T-helper 9 cell (primary cell): ENCODE measurements at regions not wholly inside any gene's neighbourhood (a gene's known extent, or its start where the extent isn't known, plus 50 kb on each side); places are given as distances from the start of the nearest gene placed in this dataset.

Experiments used
- DNase-seq: peaks from one replicate; pipeline ENCODE4 v3.0.0-alpha.2; 2020

- DNase-seq: no peak
Observed at GRCh38 chr11:70914496-70914895, 337.9 kb downstream of the SHANK2 start.

DNA sequence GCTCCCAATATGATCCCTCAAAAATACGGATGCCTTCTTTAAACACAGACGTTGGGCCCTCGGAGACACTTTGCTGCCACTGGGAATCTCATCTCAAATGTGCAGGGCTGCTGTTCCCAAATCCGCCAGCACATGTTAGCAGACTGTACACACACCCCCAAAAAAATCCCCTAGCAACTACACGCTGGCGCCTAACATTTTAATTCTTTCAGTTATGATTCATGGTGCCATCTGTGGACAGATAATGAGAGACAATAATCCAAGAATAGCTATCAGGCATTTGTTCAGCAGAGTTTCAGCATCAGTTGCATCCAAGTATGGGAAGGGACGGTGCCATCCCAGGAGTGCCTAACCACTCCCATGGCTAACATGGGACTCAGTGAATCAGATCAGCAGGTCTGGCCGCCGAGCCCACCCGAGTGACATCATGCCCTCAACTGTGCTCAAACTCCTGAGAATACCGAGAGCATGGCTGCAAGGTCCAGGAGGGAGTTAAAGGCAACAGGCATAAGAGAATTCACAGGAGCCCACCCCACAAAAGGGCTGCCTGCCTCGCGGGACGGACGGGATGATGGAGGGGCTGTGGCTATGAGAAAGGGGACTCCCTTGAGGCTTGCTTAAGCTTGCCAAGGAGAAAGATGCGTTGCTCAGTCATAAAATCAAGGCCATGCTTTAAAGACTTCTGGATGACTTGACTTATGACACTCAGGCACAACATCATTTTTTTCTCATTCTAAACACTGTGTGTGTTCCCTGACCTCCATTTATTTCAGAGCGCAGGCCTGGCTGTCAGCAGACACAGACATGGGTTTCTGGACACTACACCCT, 337.0 kb downstream of the SHANK2 start:
- DNase-seq: no peak

DNA sequence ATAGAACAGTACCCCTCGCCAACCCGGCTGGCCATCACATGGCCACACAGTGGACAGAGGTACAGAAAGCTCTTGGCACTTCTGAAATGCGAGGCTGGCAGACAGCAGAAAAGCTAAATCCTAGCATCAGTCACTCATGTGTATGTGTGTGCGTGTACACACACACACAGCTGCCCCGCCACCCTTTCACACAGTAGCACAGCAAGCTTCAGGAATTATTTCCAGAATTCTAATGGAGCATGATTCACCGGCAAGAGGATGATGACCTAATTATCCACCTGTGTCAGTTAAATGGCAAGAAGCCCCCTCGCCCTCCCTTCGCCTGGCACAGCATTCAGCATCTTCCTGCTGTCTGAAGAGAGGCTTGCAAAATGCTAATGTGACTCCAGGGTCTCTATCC, 336.0 kb downstream of the SHANK2 start:
- no peak for DNase-seq

GRCh38 chr11:70918242-70918641, 334.1 kb downstream of the SHANK2 start:
- DNase-seq: no peak

GRCh38 chr11:70921804-70922203, 330.6 kb downstream of the SHANK2 start:
- no peak for DNase-seq

DNA sequence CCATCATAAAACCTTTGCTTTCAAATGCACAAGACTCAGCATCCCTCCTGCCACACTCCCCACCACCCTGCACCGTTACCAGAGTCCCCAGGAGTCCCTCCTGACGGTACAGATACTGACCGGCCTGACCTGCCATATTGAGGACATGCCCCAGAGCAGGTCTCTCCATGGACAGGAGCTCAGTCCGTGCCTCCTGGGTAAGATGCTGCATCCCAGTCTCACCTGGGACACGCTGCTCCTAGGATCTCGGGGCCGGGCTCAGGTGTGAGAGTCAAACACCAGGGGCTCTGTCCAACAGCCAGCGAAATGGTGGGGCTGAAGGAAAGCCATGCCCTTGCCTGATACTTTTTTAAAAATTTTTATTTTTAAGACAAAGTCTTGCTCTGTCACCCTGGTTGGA, 328.3 kb downstream of the SHANK2 start:
- DNase-seq: no peak

DNA sequence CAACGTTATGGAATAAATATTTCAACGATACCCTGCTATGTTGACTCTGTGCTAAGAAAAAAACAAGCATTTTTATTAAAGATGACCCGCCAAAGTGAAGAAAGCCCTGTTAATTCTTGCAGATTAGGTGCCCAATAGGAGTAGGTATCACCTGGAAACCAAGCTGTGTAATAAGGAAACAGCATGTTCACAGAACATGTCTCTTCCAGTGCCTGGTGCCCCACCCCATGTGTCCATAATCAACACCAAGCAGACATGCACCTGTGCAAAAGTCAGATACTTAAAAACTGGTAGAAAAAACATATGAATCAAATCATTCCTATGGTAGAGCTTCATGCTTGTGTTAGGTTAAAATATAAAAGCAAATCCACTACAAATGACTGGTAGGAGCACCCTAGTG, 327.1 kb downstream of the SHANK2 start:
- DNase-seq: no peak

GRCh38 chr11:70926543-70927201, 325.7 kb downstream of the SHANK2 start:
- DNase-seq: no peak

DNA sequence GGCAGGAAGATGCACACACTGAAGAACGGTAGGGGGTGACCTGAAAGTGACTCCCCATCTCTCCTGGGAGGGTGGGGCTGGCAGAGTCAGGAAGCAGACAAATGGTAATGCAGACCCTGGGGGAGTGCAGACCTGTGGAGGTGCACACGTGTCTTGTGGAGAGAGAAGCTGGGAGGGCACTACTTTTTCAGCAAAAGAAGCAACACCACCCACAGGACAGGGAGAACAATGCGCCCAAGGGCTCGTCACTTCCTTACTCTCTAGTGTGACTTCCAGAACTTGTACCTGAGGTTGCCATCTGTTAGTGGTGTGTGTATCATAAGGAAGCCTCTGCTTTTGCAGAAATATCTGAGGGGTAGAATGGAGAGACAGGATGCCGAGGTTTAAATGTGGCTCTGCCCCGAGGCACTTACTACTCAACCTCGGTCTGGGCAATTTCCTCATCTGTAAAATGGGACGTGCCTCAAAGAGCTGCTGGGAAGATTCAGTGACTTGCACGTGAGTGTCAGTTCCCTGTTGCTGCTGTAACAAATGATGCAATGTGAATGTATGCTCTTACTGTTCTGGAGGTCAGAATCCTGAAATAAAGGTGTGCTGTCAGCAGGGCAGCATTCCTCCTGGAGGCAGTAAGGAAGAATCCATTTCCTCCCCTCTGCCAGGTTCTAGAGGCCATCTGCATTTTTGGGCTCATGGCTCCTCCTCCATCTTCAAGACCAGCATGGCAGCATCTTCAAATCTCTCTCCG, 323.4 kb downstream of the SHANK2 start:
- DNase-seq: no peak

- no peak for DNase-seq
Observed at GRCh38 chr11:70930215-70930614, 322.2 kb downstream of the SHANK2 start.

- no peak for DNase-seq
Observed at GRCh38 chr11:70931430-70931829, 320.9 kb downstream of the SHANK2 start.

GRCh38 chr11:70933981-70934583, 318.3 kb downstream of the SHANK2 start:
- no peak for DNase-seq

GRCh38 chr11:70935006-70935768, 317.2 kb downstream of the SHANK2 start:
- no peak for DNase-seq

- DNase-seq: no peak
Observed at GRCh38 chr11:70942593-70942992, 309.8 kb downstream of the SHANK2 start.

GRCh38 chr11:70944141-70944540, 308.2 kb downstream of the SHANK2 start:
- DNase-seq: no peak

GRCh38 chr11:70944636-70945035, 307.7 kb downstream of the SHANK2 start:
- no peak for DNase-seq

DNA sequence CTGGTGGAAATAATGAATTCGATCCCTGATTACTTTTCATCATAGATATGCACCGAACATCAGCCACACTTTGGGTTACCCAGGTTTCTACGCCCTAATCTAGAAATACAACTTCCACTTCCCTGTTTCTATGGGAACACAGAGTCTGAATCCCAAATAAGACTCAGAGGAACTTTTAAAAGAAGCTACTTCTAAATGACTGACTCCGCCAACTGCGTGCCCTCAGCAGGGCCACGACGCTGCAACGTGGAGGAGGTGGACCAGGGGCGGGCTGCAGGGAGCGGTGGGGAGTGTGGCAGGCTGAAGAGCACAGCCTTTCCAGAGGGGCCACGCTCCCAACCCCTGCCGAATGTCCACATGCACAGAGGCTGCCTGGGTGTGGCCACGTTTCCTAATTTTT, 304.0 kb downstream of the SHANK2 start:
- no peak for DNase-seq

DNA sequence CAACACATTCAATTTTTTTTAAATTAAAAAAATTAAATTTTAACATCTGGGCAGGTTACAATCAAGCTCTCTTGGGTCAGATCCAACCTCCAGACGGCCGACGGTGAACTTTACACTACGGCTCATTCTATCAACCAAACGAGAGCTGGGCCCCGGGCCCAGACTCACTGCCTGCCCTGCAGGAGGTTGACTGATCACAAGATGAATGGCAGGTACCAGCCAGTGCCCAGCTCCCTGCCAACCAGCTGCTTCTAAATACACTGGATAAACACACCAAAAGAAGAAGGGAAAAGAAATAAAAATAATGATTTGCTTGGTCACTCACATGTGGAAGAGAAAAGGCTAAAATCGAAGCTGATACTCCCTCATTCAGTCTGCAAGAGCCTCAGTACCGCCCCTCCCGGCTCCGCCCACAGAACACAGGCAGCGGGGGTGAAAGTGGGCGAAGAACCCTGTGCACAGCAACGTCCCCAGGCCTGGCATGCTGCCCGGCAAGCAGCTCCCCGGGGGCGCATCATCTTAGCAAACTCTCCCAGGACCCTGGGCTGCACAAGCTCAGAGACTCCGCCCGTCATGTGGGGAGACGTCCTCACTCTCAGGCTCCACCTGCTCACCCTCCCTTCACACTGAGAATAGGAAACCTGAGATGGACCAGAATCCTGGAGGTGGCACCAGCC, 303.4 kb downstream of the SHANK2 start:
- no peak for DNase-seq

- DNase-seq: no peak
Observed at GRCh38 chr11:70951139-70951804, 301.1 kb downstream of the SHANK2 start.

DNA sequence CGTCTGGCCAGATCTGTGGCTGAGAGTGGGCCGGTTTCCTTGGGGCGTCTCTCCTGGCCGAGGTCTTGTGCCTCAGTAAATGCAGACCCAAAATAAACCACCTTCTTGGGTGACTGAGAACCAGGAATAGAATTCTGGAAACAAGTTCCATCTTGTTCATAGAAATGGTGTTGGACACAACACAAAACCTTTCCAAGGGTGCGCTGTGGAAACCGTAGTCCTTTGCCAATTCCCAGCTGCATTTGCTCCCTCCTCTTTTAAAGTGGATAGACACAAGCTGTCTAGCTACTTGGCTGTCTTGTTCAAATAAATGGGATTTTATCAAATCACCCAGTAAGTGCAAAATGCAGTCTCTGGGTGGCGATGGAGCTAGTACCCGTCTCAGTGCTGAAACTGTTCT, 300.2 kb downstream of the SHANK2 start:
- no peak for DNase-seq

DNA sequence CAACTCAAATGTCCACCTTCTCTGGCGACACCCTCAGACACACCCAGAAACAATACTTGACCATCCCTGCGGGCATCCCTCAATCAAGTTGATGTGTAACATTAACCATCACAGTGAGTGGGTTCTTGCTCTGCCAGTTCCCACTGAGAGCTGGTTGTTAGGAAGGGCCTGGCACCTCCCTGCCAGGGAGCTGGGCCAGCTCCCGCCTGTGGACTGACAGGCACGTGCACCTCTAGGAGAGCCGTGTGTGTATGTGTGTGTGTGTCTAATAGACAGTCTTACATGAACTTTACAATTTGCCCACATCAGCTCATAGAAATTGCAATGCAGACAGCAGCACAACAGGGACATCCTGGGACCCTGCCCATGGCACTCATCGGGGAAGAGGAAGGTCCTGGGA, 298.7 kb downstream of the SHANK2 start:
- DNase-seq: no peak
